ENCODE measurements at regions not wholly inside any gene's neighbourhood (a gene's known extent, or its start where the extent isn't known, plus 50 kb on each side); places are given as distances from the start of the nearest gene placed in this dataset.

DNA sequence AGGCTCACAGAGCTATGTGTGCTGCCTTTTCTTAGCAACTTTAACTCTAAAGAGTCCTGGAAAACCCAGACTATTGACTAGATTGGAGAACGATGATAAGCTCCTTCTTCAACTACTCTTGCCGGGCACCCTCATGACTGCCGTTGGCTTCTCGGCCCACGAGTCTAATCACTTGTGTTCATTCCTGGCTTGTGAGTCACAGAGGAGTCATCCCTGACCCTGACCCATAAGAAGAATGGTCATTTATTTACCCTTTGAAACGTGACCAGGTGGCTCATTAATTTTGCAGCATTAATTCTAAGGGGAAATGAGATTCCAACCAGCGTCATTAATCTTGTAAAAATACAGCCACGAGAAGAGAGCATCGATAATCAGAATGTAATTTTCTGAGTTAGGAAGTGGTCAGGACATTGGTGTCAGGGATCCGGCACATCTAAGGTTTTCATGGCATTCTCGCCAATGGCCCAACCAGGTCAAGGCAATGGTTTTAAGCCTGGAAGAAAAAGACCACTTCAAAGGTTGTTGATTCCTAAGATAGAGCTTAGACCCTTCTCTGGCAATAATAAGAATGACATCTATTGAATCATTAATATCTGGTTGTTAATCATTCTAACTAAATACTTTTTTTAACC, 183.6 kb upstream of the RUNX1 start:
- TF ChIP-seq CTCF (IDR thresholded peaks at IDR 0.05; ENCODE audit: low read depth, low read length, poor library complexity, severe bottlenecking), result no peak
- no peak for TF ChIP-seq EZH2phosphoT487 (IDR thresholded peaks at IDR 0.05; ENCODE audit: borderline replicate concordance, low read length)

Data from DOHH2 (cell line).